ENCODE measurements at regions not wholly inside any gene's neighbourhood (a gene's known extent, or its start where the extent isn't known, plus 50 kb on each side); places are given as distances from the start of the nearest gene placed in this dataset.

- no peak; a peak in 1 of 4 replicates for TF ChIP-seq HMGXB4 (CRISPR knock-in tag; IDR thresholded peaks at IDR 0.05; ENCODE audit: borderline replicate concordance in 1 of 2, low read depth in 1 of 2)
- peak; percentile 47; the same call in 1 of the 2 replicates for TF ChIP-seq CREB1 (IDR thresholded peaks at IDR 0.05)
- peak; percentile 75 for TF ChIP-seq CREB1 (CRISPR knock-in tag; IDR thresholded peaks at IDR 0.05)
- no peak for TF ChIP-seq ZNF235 (CRISPR knock-in tag; IDR thresholded peaks at IDR 0.05; ENCODE audit: borderline replicate concordance)
- peak; percentile 89 for TF ChIP-seq NFYB (CRISPR knock-in tag; IDR thresholded peaks at IDR 0.05)
- peak; percentile 62; the same call in 1 of the 2 replicates for TF ChIP-seq CREM (IDR thresholded peaks at IDR 0.05)
- no peak for TF ChIP-seq CREM (CRISPR knock-in tag; IDR thresholded peaks at IDR 0.05)
- peak; percentile 66; the same call in 1 of the 2 replicates for TF ChIP-seq NCOR1 (IDR thresholded peaks at IDR 0.05; ENCODE audit: borderline replicate concordance, low read length)
- TF ChIP-seq EED (CRISPR knock-in tag; IDR thresholded peaks at IDR 0.05): no peak
- TF ChIP-seq HMG20A (CRISPR knock-in tag; IDR thresholded peaks at IDR 0.05; ENCODE audit: borderline replicate concordance): no peak; the same call in 1 of the 2 replicates
- peak; percentile 52; the same call in 1 of the 2 replicates for TF ChIP-seq TCF7L2 (IDR thresholded peaks at IDR 0.05; ENCODE audit: low read depth, low read length)
- TF ChIP-seq KLF12 (CRISPR knock-in tag; IDR thresholded peaks at IDR 0.05; ENCODE audit: borderline replicate concordance): 0 out of 2 replicates have a peak, but pooled peaks have one; percentile 31
- TF ChIP-seq KLF11 (CRISPR knock-in tag; IDR thresholded peaks at IDR 0.05): no peak
- no peak for TF ChIP-seq TRIM24 (CRISPR knock-in tag; IDR thresholded peaks at IDR 0.05)
- TF ChIP-seq SALL2 (CRISPR knock-in tag; IDR thresholded peaks at IDR 0.05): 0 out of 2 replicates have a peak, but pooled peaks have one; percentile 47
- TF ChIP-seq ELF3 (CRISPR knock-in tag; IDR thresholded peaks at IDR 0.05): peak; percentile 58
- TF ChIP-seq SOX5 (CRISPR knock-in tag; IDR thresholded peaks at IDR 0.05; ENCODE audit: borderline replicate concordance): peak; percentile 69; the same call in 1 of the 2 replicates
- TF ChIP-seq NRL (CRISPR knock-in tag; IDR thresholded peaks at IDR 0.05; ENCODE audit: borderline replicate concordance): no peak
- peak in 1 of 2 experiments; percentile 34; a peak in 1 of 4 replicates for TF ChIP-seq ATF4 (CRISPR knock-in tag; IDR thresholded peaks at IDR 0.05)
- TF ChIP-seq GPN1 (CRISPR knock-in tag; IDR thresholded peaks at IDR 0.05; ENCODE audit: borderline replicate concordance): no peak
- TF ChIP-seq ASH2L (IDR thresholded peaks at IDR 0.05; ENCODE audit: insufficient read length, low read depth, low read length): peak; percentile 81
- peak; percentile 43; the same call in 1 of the 2 replicates for TF ChIP-seq TBX2 (CRISPR knock-in tag; IDR thresholded peaks at IDR 0.05; ENCODE audit: borderline replicate concordance)
- TF ChIP-seq SOX6 (IDR thresholded peaks at IDR 0.05): no peak
- TF ChIP-seq SOX6 (CRISPR knock-in tag; IDR thresholded peaks at IDR 0.05): peak; percentile 73
- TF ChIP-seq NFYC (CRISPR knock-in tag; IDR thresholded peaks at IDR 0.05): peak; percentile 89
- TF ChIP-seq NR0B2 (CRISPR knock-in tag; IDR thresholded peaks at IDR 0.05): no peak
- no peak for TF ChIP-seq MXI1 (IDR thresholded peaks at IDR 0.05; ENCODE audit: borderline replicate concordance, low read depth, low read length)
Measured at GRCh38 chrX:69556060-69557011, 52.2 kb downstream of the NALF2 start (continued).

All from HepG2 (cell line).